ENCODE measurements at regions not wholly inside any gene's neighbourhood (a gene's known extent, or its start where the extent isn't known, plus 50 kb on each side); places are given as distances from the start of the nearest gene placed in this dataset.

DNA sequence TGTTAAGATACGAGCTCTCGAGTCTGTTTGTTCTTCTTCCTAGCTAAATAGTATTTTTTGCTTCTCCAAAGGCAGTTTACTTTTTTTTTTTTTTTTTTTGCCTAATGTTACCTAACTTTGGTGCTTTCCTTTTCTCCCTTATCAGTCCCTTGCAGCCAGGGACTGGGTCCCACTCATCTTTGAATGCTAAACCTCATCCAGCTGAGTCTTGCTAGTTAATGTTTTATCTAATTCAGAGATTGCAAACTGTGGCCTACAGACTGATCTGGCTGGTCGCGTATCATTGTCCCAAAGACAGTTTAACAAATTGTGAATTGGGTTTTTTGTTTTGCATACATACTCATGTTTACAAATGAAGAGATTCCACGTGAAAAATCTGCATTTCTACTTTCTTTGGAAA is 95.7 kb upstream of the EFNA5 start:
- ATAC-seq, result no peak
- ChIA-PET CTCF (no interaction called here), POLR2A (no interaction called here)
- H3K4me3 Mint-ChIP-seq, result no peak overlapping the region
- Histone ChIP-seq H3K36me3 (ENCODE audit: control insufficient read depth in 2 of 3, insufficient read depth in 3 of 3, low read length in 3 of 3) (no peaks in the 10 kb centered on the region), H3K27ac (ENCODE audit: low read depth, low read length) (no peak overlapping the region), H3K4me3 (ENCODE audit: low read length) (no peak overlapping the region), H3K9me3 (ENCODE audit: control insufficient read depth in 2 of 3, low read length in 3 of 3) (no peaks in the 10 kb centered on the region), H3K4me1 (ENCODE audit: control insufficient read depth in 2 of 2, insufficient read depth in 2 of 2, low read length in 2 of 2) (no peaks in the 10 kb centered on the region), H3K27me3 (ENCODE audit: control insufficient read depth in 2 of 2, insufficient read depth in 2 of 2, low read length in 2 of 2) (peaks cover 0 to 2% of the 10 kb centered on the region in 2 donors)
- no peaks in the 10 kb centered on the region for H3K36me3 Mint-ChIP-seq
- H3K9me3 Mint-ChIP-seq, result peaks cover 0 to 2% (median 0%) of the 10 kb centered on the region in 11 donors
- peaks cover 11 to 24% (median 15%) of the 10 kb centered on the region in 5 donors for H3K27me3 Mint-ChIP-seq
- no peaks in the 10 kb centered on the region for H3K4me1 Mint-ChIP-seq
- no peak for DNase-seq
- intact Hi-C loops (cut with micrococcal nuclease), result no loop called here
- H3K27ac Mint-ChIP-seq, result no peak overlapping the region

DNA sequence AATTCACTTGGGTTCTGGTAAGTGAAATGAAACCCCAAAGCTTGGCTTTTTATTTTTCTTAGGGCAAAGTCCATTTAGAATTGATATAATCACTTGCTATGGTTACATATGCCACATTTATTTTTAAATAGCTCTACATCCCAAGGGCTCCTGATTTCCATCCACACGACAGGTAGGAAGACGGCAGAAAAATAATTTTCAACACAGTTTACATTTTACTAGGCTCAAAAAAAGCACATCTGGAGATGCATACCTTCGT is 95.0 kb upstream of the EFNA5 start:
- DNase-seq (no peak), ATAC-seq (no peak)
- ChIA-PET CTCF (no interaction called here), POLR2A (no interaction called here)
- Histone ChIP-seq H3K27me3 (ENCODE audit: control insufficient read depth in 2 of 2, insufficient read depth in 2 of 2, low read length in 2 of 2) (peaks cover 0 to 2% of the 10 kb centered on the region in 2 donors), H3K27ac (ENCODE audit: low read depth, low read length) (no peak overlapping the region), H3K9me3 (ENCODE audit: control insufficient read depth in 2 of 3, low read length in 3 of 3) (no peaks in the 10 kb centered on the region), H3K4me3 (ENCODE audit: low read length) (no peak overlapping the region), H3K4me1 (ENCODE audit: control insufficient read depth in 2 of 2, insufficient read depth in 2 of 2, low read length in 2 of 2) (no peaks in the 10 kb centered on the region), H3K36me3 (ENCODE audit: control insufficient read depth in 2 of 3, insufficient read depth in 3 of 3, low read length in 3 of 3) (no peaks in the 10 kb centered on the region)
- intact Hi-C loops (cut with micrococcal nuclease), result no loop called here
- peaks cover 6 to 19% (median 17%) of the 10 kb centered on the region in 5 donors for H3K27me3 Mint-ChIP-seq
- H3K4me3 Mint-ChIP-seq, result no peak overlapping the region
- no peaks in the 10 kb centered on the region for H3K36me3 Mint-ChIP-seq
- no peak overlapping the region for H3K27ac Mint-ChIP-seq
- peaks cover 0 to 2% (median 0%) of the 10 kb centered on the region in 11 donors for H3K9me3 Mint-ChIP-seq
- no peaks in the 10 kb centered on the region for H3K4me1 Mint-ChIP-seq

- ATAC-seq (no peak), DNase-seq (no peak)
- H3K27ac ChIP-seq (ENCODE audit: low read depth, low read length), result no peak overlapping the region
- CTCF ChIA-PET, result no interaction called here
- Mint-ChIP-seq H3K4me1 (no peaks in the 10 kb centered on the region), H3K27me3 (peaks cover under 1 to 19% (median 11%) of the 10 kb centered on the region in 5 donors), H3K27ac (no peak overlapping the region), H3K4me3 (no peak overlapping the region), H3K36me3 (no peaks in the 10 kb centered on the region), H3K9me3 (peaks cover 0 to 2% (median 0%) of the 10 kb centered on the region in 11 donors)
- intact Hi-C loops (cut with micrococcal nuclease), result no loop called here
- H3K4me3 ChIP-seq (ENCODE audit: low read length), result no peak overlapping the region
- no peaks in the 10 kb centered on the region for H3K36me3 ChIP-seq (ENCODE audit: control insufficient read depth in 2 of 3, insufficient read depth in 3 of 3, low read length in 3 of 3)
- H3K27me3 ChIP-seq (ENCODE audit: control insufficient read depth in 2 of 2, insufficient read depth in 2 of 2, low read length in 2 of 2), result peaks cover 0 to 2% of the 10 kb centered on the region in 2 donors
- no peaks in the 10 kb centered on the region for H3K4me1 ChIP-seq (ENCODE audit: control insufficient read depth in 2 of 2, insufficient read depth in 2 of 2, low read length in 2 of 2)
- POLR2A ChIA-PET, result no interaction called here
- H3K9me3 ChIP-seq (ENCODE audit: control insufficient read depth in 2 of 3, low read length in 3 of 3), result no peaks in the 10 kb centered on the region
Observed at GRCh38 chr5:107764976-107765804, 94.5 kb upstream of the EFNA5 start.

- DNase-seq (no peak), ATAC-seq (no peak)
- Mint-ChIP-seq H3K9me3 (peaks cover 0 to 2% (median 0%) of the 10 kb centered on the region in 11 donors), H3K27me3 (peaks cover 0 to 11% (median 5%) of the 10 kb centered on the region in 5 donors), H3K36me3 (no peaks in the 10 kb centered on the region), H3K27ac (no peak overlapping the region), H3K4me1 (no peaks in the 10 kb centered on the region), H3K4me3 (no peak overlapping the region)
- CTCF ChIA-PET, result no interaction called here
- Histone ChIP-seq H3K4me3 (ENCODE audit: low read length) (no peak overlapping the region), H3K27me3 (ENCODE audit: control insufficient read depth in 2 of 2, insufficient read depth in 2 of 2, low read length in 2 of 2) (peaks cover 0 to 2% of the 10 kb centered on the region in 2 donors), H3K4me1 (ENCODE audit: control insufficient read depth in 2 of 2, insufficient read depth in 2 of 2, low read length in 2 of 2) (no peaks in the 10 kb centered on the region), H3K27ac (ENCODE audit: low read depth, low read length) (no peak overlapping the region), H3K36me3 (ENCODE audit: control insufficient read depth in 2 of 3, insufficient read depth in 3 of 3, low read length in 3 of 3) (no peaks in the 10 kb centered on the region), H3K9me3 (ENCODE audit: control insufficient read depth in 2 of 3, low read length in 3 of 3) (no peaks in the 10 kb centered on the region)
- intact Hi-C loops (cut with micrococcal nuclease), result no loop called here
- POLR2A ChIA-PET, result no interaction called here
Observed at GRCh38 chr5:107764282-107764681, 93.5 kb upstream of the EFNA5 start.

DNA sequence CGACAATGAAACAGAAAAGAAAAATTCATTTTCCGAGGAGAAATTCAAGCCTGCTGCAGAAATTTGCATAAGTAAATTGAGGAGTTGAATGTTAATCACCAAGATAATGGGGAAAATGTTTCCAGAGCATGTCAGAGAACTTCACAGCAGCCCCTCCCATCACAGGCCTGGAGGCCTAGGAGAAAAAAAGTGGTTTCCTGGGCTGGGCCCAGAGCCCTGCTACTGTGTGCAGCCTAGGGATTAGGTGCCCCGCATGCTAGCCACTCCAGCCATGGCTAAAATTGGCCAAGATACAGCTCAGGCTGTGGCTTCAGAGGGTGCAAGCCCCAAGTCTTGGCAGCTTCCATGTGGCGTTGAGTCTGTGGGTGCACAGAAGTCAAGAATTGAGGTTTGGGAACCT is 82.7 kb upstream of the EFNA5 start:
- Histone ChIP-seq H3K27ac (ENCODE audit: low read depth, low read length) (no peak overlapping the region), H3K27me3 (ENCODE audit: control insufficient read depth in 2 of 2, insufficient read depth in 2 of 2, low read length in 2 of 2) (no peaks in the 10 kb centered on the region), H3K4me1 (ENCODE audit: control insufficient read depth in 2 of 2, insufficient read depth in 2 of 2, low read length in 2 of 2) (no peaks in the 10 kb centered on the region), H3K4me3 (ENCODE audit: low read length) (no peak overlapping the region), H3K9me3 (ENCODE audit: control insufficient read depth in 2 of 3, low read length in 3 of 3) (no peaks in the 10 kb centered on the region), H3K36me3 (ENCODE audit: control insufficient read depth in 2 of 3, insufficient read depth in 3 of 3, low read length in 3 of 3) (no peaks in the 10 kb centered on the region)
- no peak for ATAC-seq
- no peaks in the 10 kb centered on the region for H3K36me3 Mint-ChIP-seq
- CTCF ChIA-PET, result no interaction called here
- intact Hi-C loops (cut with micrococcal nuclease), result no loop called here
- DNase-seq, result no peak
- POLR2A ChIA-PET, result no interaction called here
- H3K27ac Mint-ChIP-seq, result no peak overlapping the region
- H3K27me3 Mint-ChIP-seq, result peaks cover 3 to 34% (median 12%) of the 10 kb centered on the region in 5 donors
- peaks cover 0 to 6% (median 0%) of the 10 kb centered on the region in 11 donors for H3K9me3 Mint-ChIP-seq
- H3K4me1 Mint-ChIP-seq, result no peaks in the 10 kb centered on the region
- H3K4me3 Mint-ChIP-seq, result no peak overlapping the region

- peaks cover 0 to 10% (median 5%) of the 10 kb centered on the region in 11 donors for H3K9me3 Mint-ChIP-seq
- H3K36me3 Mint-ChIP-seq, result peaks cover 0 to 4% (median 0%) of the 10 kb centered on the region in 5 donors
- no peak overlapping the region for H3K4me3 ChIP-seq (ENCODE audit: low read length)
- no peak overlapping the region for H3K4me3 Mint-ChIP-seq
- H3K36me3 ChIP-seq (ENCODE audit: control insufficient read depth in 2 of 3, insufficient read depth in 3 of 3, low read length in 3 of 3), result no peaks in the 10 kb centered on the region
- H3K27ac Mint-ChIP-seq, result no peak overlapping the region
- intact Hi-C loops (cut with micrococcal nuclease), result no loop called here
- DNase-seq, result no peak
- no peaks in the 10 kb centered on the region for H3K9me3 ChIP-seq (ENCODE audit: control insufficient read depth in 2 of 3, low read length in 3 of 3)
- H3K27ac ChIP-seq (ENCODE audit: low read depth, low read length), result no peak overlapping the region
- H3K4me1 ChIP-seq (ENCODE audit: control insufficient read depth in 2 of 2, insufficient read depth in 2 of 2, low read length in 2 of 2), result no peaks in the 10 kb centered on the region
- H3K4me1 Mint-ChIP-seq, result no peaks in the 10 kb centered on the region
- POLR2A ChIA-PET, result no interaction called here
- CTCF ChIA-PET, result no interaction called here
- H3K27me3 Mint-ChIP-seq, result peaks cover 3 to 20% (median 15%) of the 10 kb centered on the region in 5 donors
- ATAC-seq, result no peak
- H3K27me3 ChIP-seq (ENCODE audit: control insufficient read depth in 2 of 2, insufficient read depth in 2 of 2, low read length in 2 of 2), result no peaks in the 10 kb centered on the region
Observed at GRCh38 chr5:107744418-107745330, 73.9 kb upstream of the EFNA5 start.

Data from naive thymus-derived CD4-positive, alpha-beta T cell (primary cell).